ELR (cell line): ENCODE measurements at regions not wholly inside any gene's neighbourhood (a gene's known extent, or its start where the extent isn't known, plus 50 kb on each side); places are given as distances from the start of the nearest gene placed in this dataset.

Experiments used
- DNase-seq: peaks from one replicate; pipeline ENCODE4 v3.0.0-alpha.2; 2015; ENCODE audit warnings: low read depth

- no peak for DNase-seq
Observed at GRCh38 chr1:47554082-47554481, 116.2 kb downstream of the FOXD2 start.

- DNase-seq = peak; percentile 27
Observed at GRCh38 chr1:47554901-47555300, 117.1 kb downstream of the FOXD2 start.

- DNase-seq = no peak
Observed at GRCh38 chr1:47555306-47555705, 117.5 kb downstream of the FOXD2 start.

DNA sequence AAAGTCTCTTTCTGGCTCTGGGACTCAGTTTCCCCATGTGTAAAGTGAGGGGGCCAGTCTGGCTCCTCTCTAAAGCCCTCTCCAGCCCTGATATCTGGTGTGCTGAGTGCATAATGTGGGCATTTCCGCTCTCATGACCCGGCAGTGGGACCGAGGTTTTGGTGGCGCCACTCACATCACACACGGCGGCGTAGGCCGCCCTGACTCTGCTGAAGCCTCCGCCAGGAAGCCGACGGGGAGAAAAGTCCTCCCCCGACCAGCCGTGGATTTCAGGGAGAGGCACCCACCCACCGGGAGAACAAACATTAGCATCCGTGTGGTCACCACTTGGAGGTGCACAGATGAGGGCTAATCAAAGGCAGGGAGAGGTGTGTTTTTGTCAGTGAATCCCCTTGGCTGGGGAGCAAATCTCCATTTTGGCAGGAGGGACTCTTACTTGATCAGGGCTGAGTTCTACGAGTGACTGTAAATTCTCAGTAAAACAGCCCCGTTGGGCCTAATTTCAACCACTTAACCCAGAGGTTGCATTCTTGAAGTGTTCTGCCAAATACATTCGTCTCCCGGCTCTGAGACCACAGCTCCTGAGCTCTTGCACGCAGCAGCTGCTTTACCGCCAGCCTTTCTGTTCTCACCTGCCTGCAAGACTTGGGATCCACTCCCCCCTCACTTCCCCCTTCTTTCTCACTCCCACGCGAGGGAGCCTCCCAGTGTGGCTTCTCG is 118.2 kb downstream of the FOXD2 start:
- DNase-seq = no peak

GRCh38 chr1:47557066-47557465 is 119.2 kb downstream of the FOXD2 start:
- no peak for DNase-seq

DNA sequence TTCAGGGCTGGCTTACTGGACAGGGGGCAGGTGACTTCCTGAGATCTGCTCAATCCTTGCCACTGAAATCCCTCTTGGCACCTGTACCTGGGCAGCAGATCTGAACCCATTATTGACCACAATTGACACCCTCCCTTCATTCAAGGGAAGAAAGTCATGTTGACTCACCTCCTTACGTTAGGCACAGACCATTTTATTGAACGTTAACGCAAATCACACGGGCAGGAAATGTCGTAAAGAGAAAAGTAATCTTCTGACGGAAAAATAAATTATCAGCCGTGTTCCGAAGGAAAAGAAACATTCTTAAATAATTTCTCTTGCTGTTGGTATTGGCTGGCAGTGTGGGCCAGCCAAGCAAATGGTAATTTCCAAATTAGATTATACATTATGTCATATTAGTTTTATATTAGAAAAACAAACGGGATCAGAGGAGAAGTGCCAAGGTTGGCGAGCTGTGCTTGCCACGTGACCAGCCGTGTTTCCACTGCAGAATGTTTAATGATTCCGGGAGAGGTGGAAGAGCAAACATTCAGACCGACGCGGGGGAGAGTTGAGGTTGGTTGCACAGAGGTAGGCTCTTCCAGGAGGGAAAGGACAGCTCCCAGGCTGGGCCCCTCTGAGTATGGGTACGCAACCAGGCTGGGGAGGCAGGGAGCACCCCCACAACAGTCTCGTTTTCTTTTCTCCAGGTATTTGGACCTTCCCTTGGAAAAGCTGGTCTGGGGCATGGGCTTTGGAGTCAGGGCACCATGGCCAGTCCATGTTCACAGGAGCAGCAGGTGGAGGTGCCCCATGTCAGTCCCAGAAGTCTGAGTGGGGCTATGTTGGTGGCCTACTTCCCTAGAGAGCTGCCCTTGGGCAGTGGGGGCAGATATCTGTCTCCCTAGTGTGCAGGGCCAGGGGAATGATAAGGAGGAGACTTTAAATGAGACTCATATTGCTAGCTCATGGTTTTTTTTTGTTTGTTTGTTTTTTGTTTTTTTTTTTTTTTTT is 121.1 kb downstream of the FOXD2 start:
- DNase-seq = peak; percentile 17

- no peak for DNase-seq
Observed at GRCh38 chr1:47559944-47560695, 122.3 kb downstream of the FOXD2 start.

- no peak for DNase-seq
Observed at GRCh38 chr1:47561523-47562007, 123.7 kb downstream of the FOXD2 start.

- DNase-seq = no peak
Observed at GRCh38 chr1:47562147-47562546, 124.3 kb downstream of the FOXD2 start.

- peak; percentile 23 for DNase-seq
Observed at GRCh38 chr1:47562799-47563198, 125.0 kb downstream of the FOXD2 start.

GRCh38 chr1:47563201-47563600 is 125.4 kb downstream of the FOXD2 start:
- no peak for DNase-seq

DNA sequence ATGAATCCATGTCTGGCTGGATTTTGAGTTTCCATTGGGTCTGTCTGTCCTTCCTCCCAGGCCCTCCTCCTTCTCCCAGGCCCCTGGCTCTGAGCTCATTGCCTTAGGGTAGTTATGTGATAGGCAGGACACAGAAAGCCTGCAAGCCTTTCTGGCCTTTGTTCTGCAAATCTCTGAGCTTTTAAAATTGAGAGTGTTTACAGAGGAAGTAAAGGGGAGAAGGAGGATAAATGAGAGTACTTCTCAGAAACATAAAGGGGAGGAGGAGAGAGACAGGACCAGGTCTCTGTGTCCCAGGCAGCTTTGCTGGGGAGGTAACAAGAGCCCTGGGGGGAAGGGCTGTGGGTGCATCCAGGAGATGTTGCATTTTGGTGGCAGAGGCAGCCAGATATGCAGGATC is 126.7 kb downstream of the FOXD2 start:
- no peak for DNase-seq

- no peak for DNase-seq
Observed at GRCh38 chr1:47565092-47565491, 127.2 kb downstream of the FOXD2 start.

DNA sequence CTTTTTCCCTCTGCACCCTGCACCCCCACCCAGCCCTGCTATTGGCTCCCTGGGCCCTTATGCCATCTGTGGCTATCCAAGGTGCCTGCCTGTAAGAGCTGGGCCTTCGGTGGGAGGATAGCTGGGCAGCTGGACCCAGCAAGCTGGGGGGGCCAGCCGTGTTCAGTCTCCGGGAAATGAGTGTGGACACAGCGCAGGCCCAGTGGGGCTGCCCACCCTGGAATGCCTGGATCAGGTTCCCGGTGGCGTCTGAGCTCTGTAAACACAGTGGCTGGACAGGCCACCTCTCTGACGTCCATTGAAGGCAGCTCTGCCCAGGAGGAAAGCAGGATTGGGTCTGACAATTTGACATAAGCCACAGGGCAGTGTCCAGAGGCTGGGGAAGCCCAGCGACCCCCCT is 127.8 kb downstream of the FOXD2 start:
- DNase-seq = no peak

DNA sequence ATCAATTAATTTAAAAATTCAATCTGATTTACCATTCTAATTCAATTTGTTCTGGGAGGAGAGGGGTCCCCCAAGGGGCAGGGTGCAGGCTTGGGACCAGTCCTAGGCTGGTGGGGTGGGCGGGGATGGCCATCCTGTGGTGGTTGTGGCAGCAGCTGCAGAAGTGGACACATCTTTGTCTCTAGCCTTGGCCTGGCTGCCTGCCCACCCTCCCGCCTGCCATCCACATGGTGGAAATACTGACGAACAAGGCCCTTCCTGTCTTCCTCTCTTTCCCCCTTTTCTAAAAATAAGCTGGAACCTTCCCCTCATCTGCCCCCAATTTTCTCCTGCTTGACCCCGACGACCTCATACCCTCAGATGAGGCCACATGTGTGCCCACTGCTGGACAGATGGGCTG is 130.9 kb downstream of the FOXD2 start:
- DNase-seq = no peak

DNA sequence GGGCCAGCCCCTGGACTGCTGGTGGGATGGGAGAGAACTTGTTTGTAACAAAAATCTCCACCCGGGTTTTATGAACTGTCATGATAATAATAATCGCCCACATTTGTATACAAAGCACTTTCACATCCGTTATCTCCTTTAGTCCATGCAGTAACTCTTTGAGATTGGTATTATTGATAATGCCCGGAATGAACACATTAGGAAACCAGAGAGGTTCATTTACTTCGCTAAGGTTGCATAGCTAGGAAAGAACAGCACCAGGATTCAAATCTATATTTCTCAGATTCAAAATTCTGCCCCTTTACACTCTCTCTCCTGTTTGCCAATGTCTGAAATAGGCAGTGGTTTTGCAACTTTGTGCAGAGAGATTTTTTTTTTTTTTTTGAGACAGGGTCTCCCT is 131.4 kb downstream of the FOXD2 start:
- no peak for DNase-seq

DNA sequence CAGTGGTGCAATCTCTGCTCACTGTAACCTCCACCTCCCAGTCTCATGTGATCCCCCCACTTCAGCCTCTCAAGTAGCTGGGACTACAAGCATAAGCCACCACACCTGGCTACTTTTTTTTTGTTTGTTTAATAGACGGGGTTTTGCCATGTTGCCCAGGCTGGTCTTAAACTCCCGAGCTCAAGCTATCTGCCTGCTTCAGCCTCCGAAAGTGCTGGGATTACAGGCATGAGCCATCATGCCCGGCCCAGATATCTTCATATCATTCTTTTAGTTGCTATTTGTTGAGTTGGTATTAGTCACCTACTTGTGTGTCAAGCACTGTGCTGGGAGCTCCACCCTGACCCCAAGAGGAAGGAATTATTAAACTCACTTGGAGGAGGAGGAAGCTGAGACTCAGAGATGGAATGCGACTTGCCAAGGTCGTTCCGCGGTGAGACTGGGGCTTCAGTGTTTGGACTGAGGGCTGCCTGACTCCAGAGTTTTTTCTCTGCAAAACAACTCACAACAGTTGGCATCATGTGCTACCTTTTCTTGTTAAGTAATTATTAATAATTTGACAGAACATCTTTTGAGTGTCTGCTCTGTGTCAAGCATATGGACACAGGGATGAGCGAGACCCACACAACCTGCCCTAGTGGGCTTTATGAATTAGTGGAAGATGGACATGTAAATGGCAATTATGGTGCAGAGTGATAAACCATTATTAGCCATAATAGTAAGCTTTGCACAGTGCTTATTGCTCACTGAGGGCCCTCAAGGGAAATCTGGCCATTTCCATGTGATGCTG is 132.0 kb downstream of the FOXD2 start:
- peak; percentile 97 for DNase-seq

DNA sequence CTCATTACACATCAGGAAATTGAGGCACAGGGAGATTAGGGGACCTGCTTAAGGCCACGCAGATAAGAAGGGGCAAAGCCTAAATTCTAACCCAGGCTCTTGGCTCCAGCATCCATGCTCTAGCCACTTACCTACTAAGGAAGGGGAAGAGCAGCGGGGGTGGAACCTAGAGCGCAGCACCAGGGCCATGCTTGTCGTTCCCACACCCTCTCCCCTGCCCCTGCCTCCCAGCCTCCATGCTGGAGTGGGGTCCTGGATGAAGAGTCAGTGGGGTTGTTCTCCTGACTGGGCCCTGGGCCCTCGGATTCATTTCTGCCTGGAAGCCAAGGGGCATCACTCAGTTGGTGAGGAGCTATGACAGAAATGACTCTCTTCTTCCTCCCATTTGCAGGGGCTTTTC is 133.3 kb downstream of the FOXD2 start:
- no peak for DNase-seq

GRCh38 chr1:47571952-47572351 is 134.1 kb downstream of the FOXD2 start:
- DNase-seq = no peak

GRCh38 chr1:47572731-47573430 is 135.0 kb downstream of the FOXD2 start:
- DNase-seq = no peak
